ENCODE measurements at regions not wholly inside any gene's neighbourhood (a gene's known extent, or its start where the extent isn't known, plus 50 kb on each side); places are given as distances from the start of the nearest gene placed in this dataset.

DNA sequence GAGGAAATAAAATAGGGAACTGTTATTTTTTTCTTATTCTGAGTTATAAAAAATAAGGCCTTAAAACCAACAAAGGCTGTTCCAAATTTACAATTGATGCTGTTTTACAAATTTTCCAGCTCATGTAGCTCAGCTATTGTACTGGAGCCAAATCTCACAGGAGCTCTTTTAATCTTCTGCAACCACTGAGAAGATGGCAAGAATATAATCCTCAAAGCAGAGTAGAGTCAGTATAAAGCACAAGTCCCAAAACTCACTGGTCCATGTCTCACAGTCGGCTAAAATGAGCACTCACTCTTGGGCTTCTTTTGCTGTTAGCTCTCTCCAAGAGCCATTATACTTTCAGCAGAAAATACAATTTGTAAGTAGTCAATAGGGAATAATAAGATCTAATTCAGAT, 1074.4 kb upstream of the PRR20A start:
- TF ChIP-seq POLR2A (IDR thresholded peaks at IDR 0.05) (no peak), POLR2AphosphoS5 (IDR thresholded peaks at IDR 0.05) (no peak), CTCF (IDR thresholded peaks at IDR 0.05 in 8 of 11, conservative IDR thresholded peaks at IDR 0.05 in 3 of 11) (no peak)
- WGBS, 5 donors: 86 to 97% (median 92%) methylated on average over 1 of the region's 1 CpG
- Histone ChIP-seq H3K4me1 (no peaks in the 10 kb centered on the region), H3K4me3 (no peak overlapping the region), H3K27ac (no peak overlapping the region), H3K36me3 (no peaks in the 10 kb centered on the region), H3K27me3 (replicated peaks in 1 of 7) (no peaks in the 10 kb centered on the region), H3K9me3 (peaks cover 0 to 3% (median 0%) of the 10 kb centered on the region in 8 donors)
- intact Hi-C loops (cut with DNase I; ENCODE audit: low total_unique reads): no loop called here
- no peak for DNase-seq

- intact Hi-C loops (cut with DNase I; ENCODE audit: low total_unique reads): no loop called here
- 83 to 90% (median 85%) methylated on average over 1 of the region's 1 CpG for whole genome bisulfite sequencing, 5 donors
- no peaks in the 10 kb centered on the region for H3K36me3 ChIP-seq
- no peak for DNase-seq
- H3K9me3 ChIP-seq: peaks cover 0 to 39% (median 17%) of the 10 kb centered on the region in 8 donors
- H3K4me1 ChIP-seq: no peaks in the 10 kb centered on the region
- H3K4me3 ChIP-seq: no peak overlapping the region
- TF ChIP-seq POLR2AphosphoS5 (IDR thresholded peaks at IDR 0.05): no peak
- TF ChIP-seq POLR2A (IDR thresholded peaks at IDR 0.05): no peak
- no peak for TF ChIP-seq CTCF (IDR thresholded peaks at IDR 0.05 in 8 of 11, conservative IDR thresholded peaks at IDR 0.05 in 3 of 11)
- H3K27me3 ChIP-seq (replicated peaks in 1 of 7): no peaks in the 10 kb centered on the region
- no peak overlapping the region for H3K27ac ChIP-seq
Measured at GRCh38 chr13:56102641-56103040, 1038.1 kb upstream of the PRR20A start.

DNA sequence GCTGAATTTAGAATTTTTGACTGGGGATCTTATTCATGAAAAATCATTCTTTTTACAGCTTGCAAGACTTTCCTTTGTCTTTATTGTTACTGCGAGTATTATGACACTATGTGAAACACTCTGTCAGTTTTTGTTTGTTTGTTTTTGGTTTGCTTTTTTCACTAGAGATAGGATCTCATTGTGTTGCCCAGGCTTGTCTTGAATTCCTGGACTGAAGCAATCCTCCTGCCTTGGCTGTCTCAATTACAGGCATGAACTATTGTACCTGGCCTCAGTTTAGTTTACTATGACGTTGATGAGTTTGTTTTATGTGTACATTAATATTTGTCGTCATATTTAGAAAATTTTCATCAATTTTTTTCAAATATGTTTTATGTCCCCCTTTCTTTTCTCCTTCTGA, 1030.0 kb upstream of the PRR20A start:
- intact Hi-C loops (cut with DNase I; ENCODE audit: low total_unique reads): no loop called here
- Histone ChIP-seq H3K9me3 (peaks cover 0 to 9% (median 2%) of the 10 kb centered on the region in 8 donors), H3K36me3 (no peaks in the 10 kb centered on the region), H3K27ac (no peak overlapping the region), H3K4me1 (no peaks in the 10 kb centered on the region), H3K27me3 (replicated peaks in 1 of 7) (no peaks in the 10 kb centered on the region), H3K4me3 (no peak overlapping the region)
- DNase-seq: no peak
- no peak for TF ChIP-seq POLR2AphosphoS5 (IDR thresholded peaks at IDR 0.05)
- TF ChIP-seq CTCF (IDR thresholded peaks at IDR 0.05 in 8 of 11, conservative IDR thresholded peaks at IDR 0.05 in 3 of 11): no peak
- TF ChIP-seq POLR2A (IDR thresholded peaks at IDR 0.05): no peak
- 47 to 70% (median 50%) methylated on average over 3 of the region's 3 CpGs for WGBS, 5 donors

GRCh38 chr13:56134524-56134923, 1006.2 kb upstream of the PRR20A start:
- Histone ChIP-seq H3K4me3 (no peak overlapping the region), H3K4me1 (no peaks in the 10 kb centered on the region), H3K9me3 (peaks cover 0 to 36% (median 8%) of the 10 kb centered on the region in 8 donors), H3K27me3 (replicated peaks in 1 of 7) (no peaks in the 10 kb centered on the region), H3K36me3 (no peaks in the 10 kb centered on the region), H3K27ac (no peak overlapping the region)
- 59 to 78% (median 73%) methylated on average over 3 of the region's 3 CpGs for WGBS, 5 donors
- intact Hi-C loops (cut with DNase I; ENCODE audit: low total_unique reads): no loop called here
- TF ChIP-seq POLR2A (IDR thresholded peaks at IDR 0.05) (no peak), POLR2AphosphoS5 (IDR thresholded peaks at IDR 0.05) (no peak)
- no peak for DNase-seq

GRCh38 chr13:56166864-56167263, 973.9 kb upstream of the PRR20A start:
- intact Hi-C loops (cut with DNase I; ENCODE audit: low total_unique reads): no loop called here
- H3K36me3 ChIP-seq: no peaks in the 10 kb centered on the region
- no peak for DNase-seq
- WGBS, 5 donors: 53 to 90% (median 71%) methylated on average over 2 of the region's 2 CpGs
- H3K4me3 ChIP-seq: no peak overlapping the region
- H3K9me3 ChIP-seq: peaks cover 0 to 23% (median 9%) of the 10 kb centered on the region in 8 donors
- no peak overlapping the region for H3K27ac ChIP-seq
- no peaks in the 10 kb centered on the region for H3K27me3 ChIP-seq (replicated peaks in 1 of 7)
- no peak for TF ChIP-seq POLR2AphosphoS5 (IDR thresholded peaks at IDR 0.05)
- TF ChIP-seq POLR2A (IDR thresholded peaks at IDR 0.05): no peak
- no peak for TF ChIP-seq CTCF (IDR thresholded peaks at IDR 0.05 in 8 of 11, conservative IDR thresholded peaks at IDR 0.05 in 3 of 11)
- no peaks in the 10 kb centered on the region for H3K4me1 ChIP-seq

Data from spleen (tissue), 11 donors.